ENCODE measurements at regions not wholly inside any gene's neighbourhood (a gene's known extent, or its start where the extent isn't known, plus 50 kb on each side); places are given as distances from the start of the nearest gene placed in this dataset.

- Histone ChIP-seq H3K79me2 (ENCODE audit: insufficient read depth) (no peaks in the 10 kb centered on the region), H3K27ac (ENCODE audit: low read depth in 2 of 2, low read length in 1 of 2) (peak overlapping the region; percentile 60 to 74; a peak in 3 of 4 replicates), H3K4me3 (ENCODE audit: low read depth in 2 of 2, low read length in 1 of 2) (no peak overlapping the region), H3F3A (replicated peaks; ENCODE audit: insufficient read depth) (peaks cover 35% of the 10 kb centered on the region), H3K9me2 (no peaks in the 10 kb centered on the region), H3K9ac (no peak overlapping the region), H3K27me3 (ENCODE audit: insufficient read depth) (no peaks in the 10 kb centered on the region), H3K9me3 (no peaks in the 10 kb centered on the region), H2AFZ (ENCODE audit: low read depth) (peak overlapping the region; percentile 29; the same call in 1 of the 2 replicates), H3K4me1 (ENCODE audit: control insufficient read depth in 1 of 2, insufficient read depth in 2 of 2, low read depth in 1 of 2, low read length in 1 of 2) (peaks cover 0 to 6% of the 10 kb centered on the region in 2 experiments; a peak in 2 of 4 replicates), H3K36me3 (replicated peaks in 1 of 2; ENCODE audit: control insufficient read depth in 1 of 2, insufficient read depth in 2 of 2, low read length in 1 of 2) (no peaks in the 10 kb centered on the region), H3K4me2 (0 out of 2 replicates have a peak overlapping the region, but pooled peaks have one; percentile 35), H4K20me1 (ENCODE audit: insufficient read depth) (no peaks in the 10 kb centered on the region)
- ChIA-PET CTCF (no interaction called here), POLR2A (no interaction called here)
- TF ChIP-seq ELF1 (IDR thresholded peaks at IDR 0.05) (no peak), GABPA (IDR thresholded peaks at IDR 0.05; ENCODE audit: low read depth) (no peak), NFIC (IDR thresholded peaks at IDR 0.05; ENCODE audit: borderline replicate concordance) (no peak), RFX5 (IDR thresholded peaks at IDR 0.05; ENCODE audit: low read length) (no peak), TCF12 (IDR thresholded peaks at IDR 0.05) (peak; percentile 52), FOSL2 (IDR thresholded peaks at IDR 0.05; ENCODE audit: borderline replicate concordance, low read depth) (no peak), USF1 (IDR thresholded peaks at IDR 0.05; ENCODE audit: borderline replicate concordance, low read depth) (peak; percentile 34; the same call in 1 of the 2 replicates), ZBTB33 (IDR thresholded peaks at IDR 0.05; ENCODE audit: borderline replicate concordance, low read depth) (no peak), GATA2 (CRISPR knock-in tag; IDR thresholded peaks at IDR 0.05) (no peak), CHD2 (IDR thresholded peaks at IDR 0.05; ENCODE audit: low read length, partially characterized antibody) (no peak), YY1 (IDR thresholded peaks at IDR 0.05; ENCODE audit: low read depth) (no peak), POLR2AphosphoS5 (IDR thresholded peaks at IDR 0.05; ENCODE audit: low read depth, low read length) (no peak), TEAD4 (IDR thresholded peaks at IDR 0.05; ENCODE audit: borderline replicate concordance, insufficient read depth) (no peak), JUND (IDR thresholded peaks at IDR 0.05) (no peak), SMC3 (IDR thresholded peaks at IDR 0.05; ENCODE audit: low read depth, low read length) (no peak)
- TF ChIP-seq, protein P1, sequence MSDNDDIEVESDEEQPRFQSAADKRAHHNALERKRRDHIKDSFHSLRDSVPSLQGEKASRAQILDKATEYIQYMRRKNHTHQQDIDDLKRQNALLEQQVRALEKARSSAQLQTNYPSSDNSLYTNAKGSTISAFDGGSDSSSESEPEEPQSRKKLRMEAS (IDR thresholded peaks at IDR 0.05; ENCODE audit: low read depth), result no peak
- no peak for DNase-seq
- WGBS (ENCODE audit: low lambda C conversion rate), result 53% methylated on average over 1 of the region's 1 CpG
Observed at GRCh38 chr10:22821501-22821900, 106.4 kb upstream of the ARMC3 start.

DNA sequence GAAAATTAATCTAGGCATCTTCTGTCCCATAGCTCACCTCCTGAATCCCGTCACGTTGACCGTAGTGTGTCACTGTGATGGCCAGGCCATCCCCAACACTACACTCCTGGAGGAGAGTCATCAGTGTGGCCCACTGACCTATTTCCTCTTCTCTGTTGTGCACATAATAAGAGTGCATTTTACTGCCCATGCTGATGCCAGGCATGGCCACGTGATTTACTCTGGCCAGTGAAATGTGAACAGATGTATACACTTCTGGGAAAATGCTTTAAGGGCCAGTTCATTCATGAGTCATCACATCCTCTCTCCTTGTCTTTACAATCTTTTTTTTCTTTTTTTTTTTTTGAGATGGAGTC is 101.9 kb upstream of the PIP4K2A start:
- H3K27me3 ChIP-seq (ENCODE audit: insufficient read depth), result no peaks in the 10 kb centered on the region
- TF ChIP-seq ZBTB33 (IDR thresholded peaks at IDR 0.05; ENCODE audit: borderline replicate concordance, low read depth) (no peak), CHD2 (IDR thresholded peaks at IDR 0.05; ENCODE audit: low read length, partially characterized antibody) (no peak), YY1 (IDR thresholded peaks at IDR 0.05; ENCODE audit: low read depth) (no peak), ELF1 (IDR thresholded peaks at IDR 0.05) (no peak), RFX5 (IDR thresholded peaks at IDR 0.05; ENCODE audit: low read length) (no peak), TCF12 (IDR thresholded peaks at IDR 0.05) (peak; percentile 80), TEAD4 (IDR thresholded peaks at IDR 0.05; ENCODE audit: borderline replicate concordance, insufficient read depth) (no peak), USF2 (IDR thresholded peaks at IDR 0.05; ENCODE audit: borderline replicate concordance, low read depth, low read length) (no peak)
- TF ChIP-seq, protein P2, sequence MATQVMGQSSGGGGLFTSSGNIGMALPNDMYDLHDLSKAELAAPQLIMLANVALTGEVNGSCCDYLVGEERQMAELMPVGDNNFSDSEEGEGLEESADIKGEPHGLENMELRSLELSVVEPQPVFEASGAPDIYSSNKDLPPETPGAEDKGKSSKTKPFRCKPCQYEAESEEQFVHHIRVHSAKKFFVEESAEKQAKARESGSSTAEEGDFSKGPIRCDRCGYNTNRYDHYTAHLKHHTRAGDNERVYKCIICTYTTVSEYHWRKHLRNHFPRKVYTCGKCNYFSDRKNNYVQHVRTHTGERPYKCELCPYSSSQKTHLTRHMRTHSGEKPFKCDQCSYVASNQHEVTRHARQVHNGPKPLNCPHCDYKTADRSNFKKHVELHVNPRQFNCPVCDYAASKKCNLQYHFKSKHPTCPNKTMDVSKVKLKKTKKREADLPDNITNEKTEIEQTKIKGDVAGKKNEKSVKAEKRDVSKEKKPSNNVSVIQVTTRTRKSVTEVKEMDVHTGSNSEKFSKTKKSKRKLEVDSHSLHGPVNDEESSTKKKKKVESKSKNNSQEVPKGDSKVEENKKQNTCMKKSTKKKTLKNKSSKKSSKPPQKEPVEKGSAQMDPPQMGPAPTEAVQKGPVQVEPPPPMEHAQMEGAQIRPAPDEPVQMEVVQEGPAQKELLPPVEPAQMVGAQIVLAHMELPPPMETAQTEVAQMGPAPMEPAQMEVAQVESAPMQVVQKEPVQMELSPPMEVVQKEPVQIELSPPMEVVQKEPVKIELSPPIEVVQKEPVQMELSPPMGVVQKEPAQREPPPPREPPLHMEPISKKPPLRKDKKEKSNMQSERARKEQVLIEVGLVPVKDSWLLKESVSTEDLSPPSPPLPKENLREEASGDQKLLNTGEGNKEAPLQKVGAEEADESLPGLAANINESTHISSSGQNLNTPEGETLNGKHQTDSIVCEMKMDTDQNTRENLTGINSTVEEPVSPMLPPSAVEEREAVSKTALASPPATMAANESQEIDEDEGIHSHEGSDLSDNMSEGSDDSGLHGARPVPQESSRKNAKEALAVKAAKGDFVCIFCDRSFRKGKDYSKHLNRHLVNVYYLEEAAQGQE (IDR thresholded peaks at IDR 0.05; ENCODE audit: low read depth, low read length), result no peak

More for the DNA sequence above, 101.9 kb upstream of the PIP4K2A start:
- ChIA-PET CTCF (interaction anchor here (1.0 kb wide), 1 partner anchor 17 kb away, joined by 3 read pairs; no protein-coding TSS in a partner anchor), POLR2A (no interaction called here)
- Histone ChIP-seq H3K9me3 (no peaks in the 10 kb centered on the region), H3K9me2 (no peaks in the 10 kb centered on the region), H3K4me2 (no peak overlapping the region), H2AFZ (ENCODE audit: low read depth) (no peak overlapping the region), H3F3A (replicated peaks; ENCODE audit: insufficient read depth) (peaks cover 21% of the 10 kb centered on the region), H3K36me3 (replicated peaks in 1 of 2; ENCODE audit: control insufficient read depth in 1 of 2, insufficient read depth in 2 of 2, low read length in 1 of 2) (no peaks in the 10 kb centered on the region), H3K4me3 (ENCODE audit: low read depth in 2 of 2, low read length in 1 of 2) (no peak overlapping the region), H4K20me1 (ENCODE audit: insufficient read depth) (no peaks in the 10 kb centered on the region), H3K4me1 (ENCODE audit: control insufficient read depth in 1 of 2, insufficient read depth in 2 of 2, low read depth in 1 of 2, low read length in 1 of 2) (no peaks in the 10 kb centered on the region; a peak in 1 of 4 replicates), H3K9ac (peak overlapping the region; percentile 55; the same call in 1 of the 2 replicates), H3K27ac (ENCODE audit: low read depth in 2 of 2, low read length in 1 of 2) (peak overlapping the region in 1 of 2 experiments; percentile 98; a peak in 2 of 4 replicates), H3K79me2 (ENCODE audit: insufficient read depth) (no peaks in the 10 kb centered on the region)
- WGBS (ENCODE audit: low lambda C conversion rate), result 49% methylated on average over 4 of the region's 4 CpGs
- no peak for DNase-seq

Data from SK-N-SH (cell line).